ENCODE measurements at regions not wholly inside any gene's neighbourhood (a gene's known extent, or its start where the extent isn't known, plus 50 kb on each side); places are given as distances from the start of the nearest gene placed in this dataset.
A peak's percentile ranks its signal among the peaks of the same experiment; 100 is the strongest.
"Not testable (repeated sequence)": the region's sequence is repeated elsewhere in the genome, so short reads cannot be mapped to it uniquely, and the experiment has no call there.

- H3K27ac ChIP-seq = not testable (repeated sequence)
Observed at GRCh38 chrY:3202287-3202686, 267.1 kb downstream of the ZFY start.

DNA sequence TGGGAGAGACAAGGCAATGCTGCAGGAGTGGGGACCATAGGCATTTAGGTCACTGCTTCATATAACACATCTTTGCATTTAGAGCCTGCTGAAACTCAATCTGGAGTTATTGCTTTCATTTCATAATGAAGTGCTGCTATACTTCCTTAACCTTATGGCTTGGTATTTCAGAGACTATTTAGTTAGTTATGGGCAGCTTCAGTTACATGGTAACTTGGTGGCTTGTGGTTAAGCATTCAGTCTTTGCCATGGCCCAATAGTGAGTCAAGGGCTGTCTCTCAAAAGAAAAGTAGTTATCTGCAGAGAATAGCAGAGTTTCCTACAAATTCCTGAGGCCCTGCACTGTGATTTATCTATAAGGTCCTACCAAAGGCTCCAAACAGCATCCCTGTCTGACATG is 271.6 kb downstream of the ZFY start:
- H3K27ac ChIP-seq = not testable (repeated sequence)

GRCh38 chrY:3213183-3213582 is 278.0 kb downstream of the ZFY start:
- not testable (repeated sequence) for H3K27ac ChIP-seq

DNA sequence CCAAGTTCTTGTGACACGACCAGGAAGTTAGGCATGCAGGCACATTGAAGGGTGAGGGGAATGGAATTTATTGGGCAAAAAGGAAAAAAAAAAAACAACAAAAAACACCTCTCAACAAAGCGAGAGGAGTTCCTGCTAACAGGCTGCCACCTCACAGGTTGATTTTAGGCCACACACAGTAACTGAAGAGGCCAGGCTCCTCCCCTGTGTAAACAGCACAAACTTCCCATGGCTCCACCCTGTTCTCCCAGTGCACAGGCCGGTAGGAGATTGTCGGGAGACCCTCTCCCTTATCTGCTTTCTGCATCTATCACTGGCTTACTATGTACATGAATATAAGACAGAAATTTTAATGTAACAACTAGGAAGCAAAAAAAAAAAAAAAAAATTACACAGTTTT is 283.0 kb downstream of the ZFY start:
- H3K27ac ChIP-seq = not testable (repeated sequence)

DNA sequence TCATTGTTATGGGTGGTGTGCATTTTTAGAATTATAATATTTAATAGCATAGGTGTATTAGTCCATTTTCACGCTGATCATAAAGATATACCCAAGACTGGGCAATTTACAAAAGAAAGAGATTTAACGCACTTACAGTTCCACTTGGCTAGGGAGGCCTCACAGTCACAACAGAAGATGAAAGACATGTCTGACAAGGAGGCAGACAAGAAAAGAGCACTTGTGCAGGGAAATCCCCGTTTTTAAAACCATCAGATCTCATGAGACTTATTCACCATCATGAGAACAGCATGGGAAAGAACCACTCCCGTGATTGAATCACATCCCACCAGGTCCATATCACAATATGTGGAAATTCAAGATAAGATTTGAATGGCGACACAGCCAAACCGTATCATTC is 283.4 kb downstream of the ZFY start:
- H3K27ac ChIP-seq = not testable (repeated sequence)

- H3K27ac ChIP-seq = not testable (repeated sequence)
Observed at GRCh38 chrY:3262911-3263310, 316.0 kb upstream of the TGIF2LY start.

DNA sequence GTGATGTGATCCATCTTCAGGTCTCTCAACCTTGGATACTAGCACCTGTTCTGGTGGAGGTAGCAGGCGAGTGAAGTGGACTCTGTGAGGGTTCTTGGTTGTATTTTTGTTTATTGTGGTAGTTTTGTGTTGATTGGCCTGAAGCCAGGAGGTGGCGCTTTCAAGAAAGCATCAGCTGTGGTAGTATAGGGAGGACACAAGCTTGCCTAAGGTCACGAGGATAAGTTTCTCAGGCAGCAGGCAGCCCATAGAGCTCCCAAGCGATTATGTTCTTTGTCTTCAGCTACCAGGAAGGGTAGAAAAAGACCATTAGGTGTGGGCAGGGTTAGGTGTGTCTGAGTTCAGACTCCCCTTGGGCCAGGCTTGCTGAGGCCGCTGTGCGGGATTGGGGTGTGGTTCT is 290.8 kb upstream of the TGIF2LY start:
- H3K27ac ChIP-seq = not testable (repeated sequence)

DNA sequence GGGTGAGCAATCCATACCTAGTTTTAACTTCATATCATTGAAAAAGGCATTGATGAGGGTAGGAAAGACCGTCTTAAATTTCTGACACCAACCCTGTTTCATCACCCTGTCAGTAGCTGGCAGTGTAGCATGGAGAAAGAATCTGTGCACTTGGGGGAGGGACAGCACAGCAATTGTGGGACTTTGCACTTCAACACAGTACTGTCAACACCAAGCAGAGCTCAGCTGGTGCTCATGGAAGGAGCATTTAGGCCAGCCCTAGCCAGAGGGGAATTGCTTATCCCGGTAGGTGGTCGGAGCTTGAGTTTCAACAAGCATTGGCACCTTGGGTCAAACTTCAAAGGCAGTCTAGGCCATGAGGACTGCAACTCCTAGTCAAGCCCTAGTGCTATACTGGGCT is 281.6 kb upstream of the TGIF2LY start:
- H3K27ac ChIP-seq = not testable (repeated sequence)

DNA sequence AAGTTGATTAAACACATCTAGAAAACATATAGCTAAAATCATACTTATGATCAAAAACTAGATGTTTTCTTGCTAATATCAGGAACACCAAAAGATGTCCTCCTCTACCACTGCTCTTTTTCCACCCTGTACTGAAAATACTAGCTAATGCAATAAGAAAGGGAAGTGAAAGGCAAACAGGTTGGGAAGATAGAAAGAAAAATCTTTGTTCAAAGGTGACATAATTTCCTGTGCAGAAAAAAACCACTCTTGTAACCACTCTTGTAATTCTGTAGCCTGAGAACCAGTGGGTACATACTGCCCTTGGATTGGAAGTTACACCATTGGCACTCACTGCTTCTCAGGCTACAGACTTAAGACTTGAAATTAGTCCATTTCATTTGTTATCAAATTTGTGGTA is 258.9 kb upstream of the TGIF2LY start:
- not testable (repeated sequence) for H3K27ac ChIP-seq

- not testable (repeated sequence) for H3K27ac ChIP-seq
Observed at GRCh38 chrY:3367535-3367934, 211.3 kb upstream of the TGIF2LY start.

GRCh38 chrY:3368459-3368858 is 210.4 kb upstream of the TGIF2LY start:
- H3K27ac ChIP-seq = not testable (repeated sequence)

GRCh38 chrY:3391508-3391907 is 187.4 kb upstream of the TGIF2LY start:
- H3K27ac ChIP-seq = not testable (repeated sequence)

DNA sequence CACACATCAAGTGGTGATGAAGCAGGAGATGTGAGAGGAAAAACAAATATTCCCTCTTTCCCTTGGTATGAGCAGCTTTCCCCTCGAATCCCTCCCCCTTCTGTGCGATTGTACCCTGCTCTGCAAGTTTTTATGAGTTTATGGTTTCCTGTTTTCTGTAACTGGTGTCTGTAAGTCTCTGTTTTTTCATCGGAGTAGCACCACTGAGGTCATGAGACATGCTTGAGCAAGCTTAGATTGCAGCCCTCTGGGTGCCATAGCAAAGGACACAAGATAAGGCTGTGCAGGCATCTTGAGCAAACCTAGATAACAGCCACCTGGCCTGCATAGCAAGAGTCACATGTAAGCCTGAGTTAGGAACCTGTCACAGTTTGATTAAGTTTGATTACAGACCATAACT is 174.6 kb upstream of the TGIF2LY start:
- peak overlapping the region; percentile 42 for H3K27ac ChIP-seq

DNA sequence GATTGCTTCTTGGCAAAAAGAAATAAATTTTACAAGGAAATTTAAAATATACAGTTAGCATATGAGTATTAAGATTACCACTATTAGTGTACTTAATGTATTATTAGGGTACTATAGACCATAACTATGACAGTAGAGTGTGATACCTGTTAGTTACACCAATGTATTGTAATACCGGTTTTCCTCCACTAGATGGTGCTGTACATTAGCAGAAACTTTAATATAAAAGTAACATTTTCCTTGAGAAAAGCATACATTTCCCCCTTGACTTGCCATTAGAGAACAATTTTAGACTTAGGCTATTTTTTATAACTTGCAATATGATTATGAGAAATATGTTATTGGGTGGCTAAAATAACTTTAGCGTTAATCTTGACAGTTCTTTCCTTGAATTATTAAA is 173.3 kb upstream of the TGIF2LY start:
- H3K27ac ChIP-seq = not testable (repeated sequence)
- TF ChIP-seq, protein P1, sequence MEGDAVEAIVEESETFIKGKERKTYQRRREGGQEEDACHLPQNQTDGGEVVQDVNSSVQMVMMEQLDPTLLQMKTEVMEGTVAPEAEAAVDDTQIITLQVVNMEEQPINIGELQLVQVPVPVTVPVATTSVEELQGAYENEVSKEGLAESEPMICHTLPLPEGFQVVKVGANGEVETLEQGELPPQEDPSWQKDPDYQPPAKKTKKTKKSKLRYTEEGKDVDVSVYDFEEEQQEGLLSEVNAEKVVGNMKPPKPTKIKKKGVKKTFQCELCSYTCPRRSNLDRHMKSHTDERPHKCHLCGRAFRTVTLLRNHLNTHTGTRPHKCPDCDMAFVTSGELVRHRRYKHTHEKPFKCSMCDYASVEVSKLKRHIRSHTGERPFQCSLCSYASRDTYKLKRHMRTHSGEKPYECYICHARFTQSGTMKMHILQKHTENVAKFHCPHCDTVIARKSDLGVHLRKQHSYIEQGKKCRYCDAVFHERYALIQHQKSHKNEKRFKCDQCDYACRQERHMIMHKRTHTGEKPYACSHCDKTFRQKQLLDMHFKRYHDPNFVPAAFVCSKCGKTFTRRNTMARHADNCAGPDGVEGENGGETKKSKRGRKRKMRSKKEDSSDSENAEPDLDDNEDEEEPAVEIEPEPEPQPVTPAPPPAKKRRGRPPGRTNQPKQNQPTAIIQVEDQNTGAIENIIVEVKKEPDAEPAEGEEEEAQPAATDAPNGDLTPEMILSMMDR (conservative IDR thresholded peaks at IDR 0.05) = peak; percentile 65

DNA sequence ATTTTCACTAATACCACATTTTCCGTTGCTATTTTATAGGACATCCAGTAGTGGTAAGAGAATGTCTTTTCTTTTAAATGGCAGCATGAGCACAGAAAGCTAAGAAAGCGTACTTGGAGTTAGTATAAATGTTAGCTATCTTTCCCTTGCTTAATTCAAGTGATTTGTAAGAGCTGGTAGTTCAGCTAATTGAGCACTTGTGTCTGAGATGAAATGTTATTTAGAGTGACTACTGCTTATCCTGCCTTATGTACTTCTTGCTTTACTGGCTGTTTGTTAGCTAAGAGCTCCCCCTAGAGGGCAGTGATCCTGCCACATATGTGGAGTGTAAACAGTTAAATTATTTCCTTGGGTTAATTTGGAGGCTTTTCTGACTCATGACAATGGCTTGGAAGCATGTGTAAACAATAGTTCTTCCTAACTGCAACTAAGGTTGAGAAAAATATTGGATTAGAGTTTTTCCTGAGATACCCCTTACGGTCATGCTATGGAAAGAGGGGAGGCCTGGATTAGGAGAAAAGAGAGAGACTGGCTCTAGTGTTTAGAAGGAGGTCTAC is 171.9 kb upstream of the TGIF2LY start:
- TF ChIP-seq, protein P1 (conservative IDR thresholded peaks at IDR 0.05) = peak; percentile 48
- H3K27ac ChIP-seq = not testable (repeated sequence)

DNA sequence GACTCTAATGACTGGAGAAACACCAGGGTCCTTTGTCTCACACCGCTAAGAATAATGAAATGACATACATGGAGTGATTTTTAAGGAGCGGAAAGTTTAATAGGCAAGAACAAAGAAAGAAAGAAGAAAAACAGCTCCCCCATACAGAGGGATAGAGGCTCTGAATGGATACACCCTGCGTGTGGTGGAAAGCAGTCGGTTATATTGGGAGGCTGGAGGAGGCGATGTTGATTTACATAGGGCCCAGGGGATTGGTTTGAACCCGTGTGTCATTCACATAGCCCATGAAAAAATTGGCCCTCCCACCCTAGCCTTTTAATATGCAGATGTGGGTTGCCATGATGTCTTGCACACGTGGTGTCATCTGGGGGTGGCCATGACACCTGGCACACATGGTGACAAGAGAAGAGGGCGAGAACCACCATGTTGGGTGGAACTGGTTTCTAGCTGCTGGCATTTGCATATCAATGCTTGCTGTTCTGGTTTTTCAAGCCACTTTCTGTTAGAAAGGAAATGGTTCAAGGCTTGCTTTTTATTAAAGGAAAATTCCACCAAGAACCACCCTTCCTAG is 168.5 kb upstream of the TGIF2LY start:
- H3K27ac ChIP-seq = not testable (repeated sequence)
